ENCODE measurements at regions not wholly inside any gene's neighbourhood (a gene's known extent, or its start where the extent isn't known, plus 50 kb on each side); places are given as distances from the start of the nearest gene placed in this dataset.

DNA sequence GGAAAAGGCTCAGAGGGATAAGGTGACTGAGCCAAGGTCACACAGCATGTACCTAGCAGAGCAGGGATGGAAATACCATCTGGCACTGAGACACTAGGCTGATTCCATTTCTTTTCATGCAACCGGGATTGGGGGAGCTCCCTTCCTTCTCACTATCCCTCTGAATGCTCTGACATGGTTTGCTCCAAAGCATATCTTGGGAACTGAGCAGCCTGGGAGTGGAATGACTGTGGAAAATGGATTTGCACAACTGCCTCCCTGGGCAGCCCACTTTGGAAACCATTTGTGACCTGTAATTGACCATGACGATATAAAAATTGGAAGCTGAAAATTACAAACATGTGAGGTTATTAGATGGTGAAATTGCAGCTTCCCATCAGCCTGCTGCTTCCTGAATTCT, 309.0 kb upstream of the CHD6 start:
- DNase-seq (ENCODE audit: low read depth), result no peak
- no peak overlapping the region for H3K4me3 ChIP-seq (replicated peaks; ENCODE audit: low read depth, low read length)
- TF ChIP-seq, protein P1, sequence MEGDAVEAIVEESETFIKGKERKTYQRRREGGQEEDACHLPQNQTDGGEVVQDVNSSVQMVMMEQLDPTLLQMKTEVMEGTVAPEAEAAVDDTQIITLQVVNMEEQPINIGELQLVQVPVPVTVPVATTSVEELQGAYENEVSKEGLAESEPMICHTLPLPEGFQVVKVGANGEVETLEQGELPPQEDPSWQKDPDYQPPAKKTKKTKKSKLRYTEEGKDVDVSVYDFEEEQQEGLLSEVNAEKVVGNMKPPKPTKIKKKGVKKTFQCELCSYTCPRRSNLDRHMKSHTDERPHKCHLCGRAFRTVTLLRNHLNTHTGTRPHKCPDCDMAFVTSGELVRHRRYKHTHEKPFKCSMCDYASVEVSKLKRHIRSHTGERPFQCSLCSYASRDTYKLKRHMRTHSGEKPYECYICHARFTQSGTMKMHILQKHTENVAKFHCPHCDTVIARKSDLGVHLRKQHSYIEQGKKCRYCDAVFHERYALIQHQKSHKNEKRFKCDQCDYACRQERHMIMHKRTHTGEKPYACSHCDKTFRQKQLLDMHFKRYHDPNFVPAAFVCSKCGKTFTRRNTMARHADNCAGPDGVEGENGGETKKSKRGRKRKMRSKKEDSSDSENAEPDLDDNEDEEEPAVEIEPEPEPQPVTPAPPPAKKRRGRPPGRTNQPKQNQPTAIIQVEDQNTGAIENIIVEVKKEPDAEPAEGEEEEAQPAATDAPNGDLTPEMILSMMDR (IDR thresholded peaks at IDR 0.05; ENCODE audit: low read length, missing control alignments), result no peak

DNA sequence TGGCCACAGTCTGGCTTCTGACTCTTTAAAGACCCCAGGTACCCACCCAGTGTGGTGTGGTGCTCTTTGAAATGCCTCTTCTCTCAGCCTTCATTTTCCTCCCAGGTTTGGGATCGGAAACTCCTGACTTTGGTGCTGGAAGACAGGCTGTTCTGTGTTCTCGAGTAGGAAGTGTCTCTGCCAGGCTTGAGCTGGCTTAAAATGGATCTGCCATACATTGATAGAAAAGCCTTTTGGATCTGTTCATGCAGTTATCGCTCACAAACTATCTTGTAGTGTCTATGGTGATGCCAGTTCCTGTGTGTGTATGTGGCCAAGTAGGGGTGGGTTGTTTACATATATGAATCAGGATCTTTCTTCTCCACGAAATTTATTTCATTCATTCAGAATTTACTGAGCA, 307.3 kb upstream of the CHD6 start:
- TF ChIP-seq, protein P1 (IDR thresholded peaks at IDR 0.05; ENCODE audit: low read length, missing control alignments), result no peak

DNA sequence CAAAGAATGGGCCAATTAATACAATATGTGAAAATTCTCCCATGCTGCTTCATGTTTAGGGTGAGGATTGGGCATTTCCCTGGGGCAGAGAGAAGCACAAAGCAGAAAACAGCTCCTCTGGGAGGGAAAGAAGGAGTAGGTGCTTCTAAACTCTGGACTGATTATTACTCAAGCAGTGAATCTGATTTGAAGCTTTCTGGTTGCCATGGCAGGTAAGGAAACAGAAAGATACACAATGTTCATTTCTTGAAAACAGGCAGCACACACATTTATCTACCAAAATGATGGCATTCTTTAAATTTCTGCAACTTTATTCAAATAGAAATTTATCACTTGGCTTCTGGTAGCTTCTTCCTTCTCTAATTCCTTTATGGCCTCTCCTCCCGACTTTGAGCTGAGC, 305.4 kb upstream of the CHD6 start:
- TF ChIP-seq, protein P1 (IDR thresholded peaks at IDR 0.05; ENCODE audit: low read length, missing control alignments), result no peak
- no peak for DNase-seq (ENCODE audit: low read depth)

More for the DNA sequence above, 307.3 kb upstream of the CHD6 start:
- no peak overlapping the region for H3K4me3 ChIP-seq (replicated peaks; ENCODE audit: low read depth, low read length)
- no peak for DNase-seq (ENCODE audit: low read depth)

DNA sequence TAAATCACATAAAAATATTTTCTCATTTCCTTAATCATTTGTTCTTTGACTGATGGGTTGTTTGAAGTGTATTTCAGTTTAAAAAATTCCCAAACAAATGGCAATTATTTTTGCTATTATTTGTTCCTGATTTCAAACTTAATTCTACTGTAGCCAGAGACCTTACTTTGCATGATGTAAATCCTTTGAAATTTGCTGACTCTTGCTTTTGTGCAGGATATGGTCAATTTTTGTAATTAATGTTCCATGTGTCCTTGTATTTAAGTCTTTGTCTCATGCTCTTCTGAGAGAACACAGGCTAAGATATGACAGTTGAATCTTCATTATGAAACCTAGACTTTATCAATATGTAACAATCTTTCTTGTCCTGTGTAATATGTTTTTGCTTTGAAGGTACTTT, 295.0 kb upstream of the CHD6 start:
- TF ChIP-seq, protein P1 (IDR thresholded peaks at IDR 0.05; ENCODE audit: low read length, missing control alignments), result no peak
- DNase-seq (ENCODE audit: low read depth), result no peak

More for the DNA sequence above, 305.4 kb upstream of the CHD6 start:
- no peak overlapping the region for H3K4me3 ChIP-seq (replicated peaks; ENCODE audit: low read depth, low read length)

DNA sequence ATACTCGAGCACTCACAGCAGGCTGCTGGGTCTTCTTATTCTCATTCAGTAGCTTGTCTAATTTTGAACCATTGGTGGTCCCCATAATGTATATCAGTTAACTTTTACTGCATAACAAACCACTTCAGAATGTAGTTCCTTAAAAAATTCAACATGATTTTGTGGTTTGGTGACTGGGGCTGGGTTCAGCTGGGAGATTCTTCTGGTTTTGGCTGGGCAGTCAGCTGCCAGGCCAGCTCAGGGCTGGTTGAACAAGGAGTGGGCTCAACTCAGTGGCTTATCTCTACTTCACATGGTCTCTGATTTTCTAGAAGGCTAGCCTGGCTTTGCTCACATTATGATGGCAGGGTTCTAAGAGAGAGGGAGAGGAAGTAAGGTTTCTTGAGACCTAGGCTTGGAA, 292.4 kb upstream of the CHD6 start:
- no peak overlapping the region for H3K4me3 ChIP-seq (replicated peaks; ENCODE audit: low read depth, low read length)
- no peak for DNase-seq (ENCODE audit: low read depth)
- TF ChIP-seq, protein P1 (IDR thresholded peaks at IDR 0.05; ENCODE audit: low read length, missing control alignments), result no peak

More for the DNA sequence above, 295.0 kb upstream of the CHD6 start:
- no peak overlapping the region for H3K4me3 ChIP-seq (replicated peaks; ENCODE audit: low read depth, low read length)

DNA sequence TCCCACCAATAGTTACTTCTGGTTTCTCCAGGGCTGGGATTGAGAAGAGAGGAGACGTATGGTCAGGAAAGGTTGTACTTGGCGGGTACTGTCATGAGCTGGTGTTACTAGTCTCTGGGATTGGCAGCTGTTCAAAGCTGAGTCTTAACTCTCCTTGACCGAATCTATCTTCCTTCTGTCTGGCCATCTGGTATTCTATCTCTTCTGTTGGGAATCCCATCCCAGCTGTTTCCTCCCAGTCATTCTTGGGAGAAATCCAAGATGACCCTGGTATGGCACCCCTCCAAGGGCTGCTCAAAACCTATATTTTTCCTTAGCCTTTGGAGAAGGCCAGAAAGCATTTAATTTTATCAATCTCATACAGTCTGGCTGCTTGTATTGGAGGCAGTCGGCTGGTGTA, 287.0 kb upstream of the CHD6 start:
- TF ChIP-seq, protein P1 (IDR thresholded peaks at IDR 0.05; ENCODE audit: low read length, missing control alignments), result no peak
- no peak for DNase-seq (ENCODE audit: low read depth)
- no peak overlapping the region for H3K4me3 ChIP-seq (replicated peaks; ENCODE audit: low read depth, low read length)

DNA sequence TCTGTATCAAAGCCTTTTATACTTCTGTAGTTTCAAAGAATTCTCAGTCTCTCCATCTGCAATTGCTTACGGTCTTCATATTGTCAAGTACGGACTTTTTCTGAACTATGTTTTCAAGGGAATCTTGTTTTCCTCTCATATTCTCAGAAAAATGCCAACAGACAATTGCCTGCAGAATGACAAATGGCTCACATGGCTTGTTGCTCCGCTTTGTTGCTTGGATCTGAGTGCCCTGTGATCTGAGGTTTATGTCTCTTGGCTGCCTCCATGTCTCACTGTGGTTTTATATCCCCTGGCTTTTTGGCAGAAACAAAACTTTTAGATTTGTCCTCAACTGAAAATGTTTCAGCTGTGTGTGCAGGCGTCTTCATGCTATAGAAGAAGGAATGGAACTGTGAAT, 285.4 kb upstream of the CHD6 start:
- no peak overlapping the region for H3K4me3 ChIP-seq (replicated peaks; ENCODE audit: low read depth, low read length)
- DNase-seq (ENCODE audit: low read depth), result no peak
- TF ChIP-seq, protein P1 (IDR thresholded peaks at IDR 0.05; ENCODE audit: low read length, missing control alignments), result no peak

All from fibroblast of pulmonary artery (primary cell).